H9 (cell line): ENCODE measurements at regions not wholly inside any gene's neighbourhood (a gene's known extent, or its start where the extent isn't known, plus 50 kb on each side); places are given as distances from the start of the nearest gene placed in this dataset.

Source experiments
- DNase-seq: peaks from one replicate; pipeline ENCODE4 v3.0.0-alpha.2; 2017
- H2AFZ ChIP-seq: one replicate; pipeline ENCODE4 v1.6.1; 2013; ENCODE audit warnings: mild to moderate bottlenecking, low read length, control low read depth, moderate library complexity
- H2AK5ac ChIP-seq: 2 replicates; pipeline ENCODE4 v1.6.1; 2013; ENCODE audit warnings: low read length, control low read depth, mixed read lengths; ENCODE audit not compliant: insufficient read length
- H2BK120ac ChIP-seq: one replicate; pipeline ENCODE4 v1.6.1; 2013; ENCODE audit warnings: low read depth, mild to moderate bottlenecking, low read length, control low read depth, inconsistent platforms; ENCODE audit not compliant: poor library complexity, severe bottlenecking
- H2BK12ac ChIP-seq: 2 replicates; pipeline ENCODE4 v1.6.1; 2013; ENCODE audit warnings: low read length, control low read depth, mixed read lengths, low read depth; ENCODE audit not compliant: insufficient read length
- H2BK15ac ChIP-seq: 2 replicates; pipeline ENCODE4 v1.6.1; 2013; ENCODE audit warnings: low read depth, low read length, control low read depth
- H2BK20ac ChIP-seq: one replicate; pipeline ENCODE4 v1.6.1; 2013; ENCODE audit warnings: low read depth, mild to moderate bottlenecking, low read length, control low read depth, inconsistent platforms; ENCODE audit not compliant: poor library complexity, severe bottlenecking
- H2BK5ac ChIP-seq: 2 replicates; pipeline ENCODE4 v1.6.1; 2013; ENCODE audit warnings: low read length, control low read depth, mixed read lengths; ENCODE audit not compliant: insufficient read length
- H3K14ac ChIP-seq: 2 replicates; pipeline ENCODE4 v1.6.1; 2013; ENCODE audit warnings: low read length, control low read depth; ENCODE audit not compliant: insufficient read depth
- H3K18ac ChIP-seq: 2 replicates; pipeline ENCODE4 v1.6.1; 2013; ENCODE audit warnings: low read depth, mild to moderate bottlenecking, mixed read lengths, low read length, control low read depth; ENCODE audit not compliant: insufficient read length
- H3K23ac ChIP-seq: 2 replicates; pipeline ENCODE4 v1.6.1; 2013; ENCODE audit warnings: low read length, control low read depth, mixed read lengths, low read depth; ENCODE audit not compliant: insufficient read length
- H3K23me2 ChIP-seq: 2 replicates; pipeline ENCODE4 v1.6.1; 2013; ENCODE audit warnings: low read depth, mild to moderate bottlenecking, mixed read lengths, low read length, control low read depth; ENCODE audit not compliant: insufficient read length, poor library complexity, severe bottlenecking
- H3K27ac ChIP-seq: 2 replicates; pipeline ENCODE4 v1.5.1; 2013; ENCODE audit warnings: low read length, control low read depth, mixed read lengths, low read depth; ENCODE audit not compliant: insufficient read length
- H3K27me3 ChIP-seq: 2 replicates; pipeline ENCODE4 v1.6.1; 2013; ENCODE audit warnings: low read length, control low read depth, inconsistent platforms; ENCODE audit not compliant: insufficient read depth
- H3K4ac ChIP-seq: 2 replicates; pipeline ENCODE4 v1.6.1; 2013; ENCODE audit warnings: low read depth, mild to moderate bottlenecking, control low read depth, inconsistent platforms, low read length, moderate library complexity
- H3K4me1 ChIP-seq: 2 replicates; pipeline ENCODE4 v1.6.1; 2013; ENCODE audit warnings: low read length, control low read depth, inconsistent platforms; ENCODE audit not compliant: insufficient read depth
- H3K4me2 ChIP-seq: 2 replicates; pipeline ENCODE4 v1.6.1; 2013; ENCODE audit warnings: low read length, control low read depth, mixed read lengths; ENCODE audit not compliant: insufficient read length, insufficient read depth
- H3K56ac ChIP-seq: 2 replicates; pipeline ENCODE4 v1.6.1; 2013; ENCODE audit warnings: low read depth, mild to moderate bottlenecking, mixed read lengths, low read length, control low read depth; ENCODE audit not compliant: insufficient read length
- H3K79me1 ChIP-seq: 2 replicates; pipeline ENCODE4 v1.6.1; 2013; ENCODE audit warnings: low read depth, mild to moderate bottlenecking, moderate library complexity, low read length, control low read depth, inconsistent platforms; ENCODE audit not compliant: insufficient read depth, poor library complexity, severe bottlenecking
- H3K79me2 ChIP-seq: 2 replicates; pipeline ENCODE4 v1.6.1; 2013; ENCODE audit warnings: low read length, control low read depth, inconsistent platforms; ENCODE audit not compliant: insufficient read depth
- H3K9ac ChIP-seq: 2 replicates; pipeline ENCODE4 v1.6.1; 2013; ENCODE audit warnings: low read length, control low read depth, mixed read lengths; ENCODE audit not compliant: insufficient read length; ENCODE audit errors: extremely low read depth
- H3K9me3 ChIP-seq: one replicate; pipeline ENCODE4 v1.6.1; 2013; ENCODE audit warnings: low read depth, low read length, inconsistent platforms; ENCODE audit not compliant: control insufficient read depth
- H3T11ph ChIP-seq: one replicate; pipeline ENCODE4 v1.6.1; 2013; ENCODE audit warnings: mild to moderate bottlenecking, low read length, control low read depth, inconsistent platforms
- H4K20me1 ChIP-seq: one replicate; pipeline ENCODE4 v1.6.1; 2013; ENCODE audit not compliant: control insufficient read depth, insufficient read length, insufficient read depth
- H4K5ac ChIP-seq: 2 replicates; pipeline ENCODE4 v1.6.1; 2013; ENCODE audit warnings: low read depth, mild to moderate bottlenecking, mixed read lengths, low read length, control low read depth; ENCODE audit not compliant: insufficient read length
- H4K8ac ChIP-seq: replicated peaks from 2 replicates; pipeline ENCODE4 v1.6.1; 2013; ENCODE audit warnings: low read length, control low read depth, mixed read lengths, low read depth; ENCODE audit not compliant: insufficient read length
- H4K91ac ChIP-seq: 2 replicates; pipeline ENCODE4 v1.6.1; 2013; ENCODE audit warnings: low read depth, mild to moderate bottlenecking, moderate library complexity, mixed read lengths, low read length, control low read depth; ENCODE audit not compliant: insufficient read length
- H3K27ac Mint-ChIP-seq, 3 experiments: 2 replicates in 2 of 3; 3 replicates in 1 of 3; pipeline ENCODE4 v1.8.0; 2020 to 2021; ENCODE audit warnings: mixed read lengths in 3 of 3, mild to moderate bottlenecking in 1 of 3, moderate library complexity in 1 of 3
- H3K27me3 Mint-ChIP-seq: 2 replicates; pipeline ENCODE4 v1.8.0; 2021; ENCODE audit warnings: low read depth, mild to moderate bottlenecking, moderate library complexity, mixed read lengths
- H3K36me3 Mint-ChIP-seq, 3 experiments: 2 replicates in 2 of 3; 3 replicates in 1 of 3; pipeline ENCODE4 v1.8.0; 2020 to 2021; ENCODE audit warnings: low read depth in 3 of 3, mixed read lengths in 3 of 3; ENCODE audit not compliant: insufficient read depth in 1 of 3
- H3K4me1 Mint-ChIP-seq, 2 experiments: 2 replicates each; pipeline ENCODE4 v1.8.0; 2020; ENCODE audit warnings: mixed read lengths in 2 of 2
- H3K4me3 Mint-ChIP-seq, 2 experiments: 2 replicates in 1 of 2; 3 replicates in 1 of 2; pipeline ENCODE4 v1.8.0; 2020 to 2021; ENCODE audit warnings: mild to moderate bottlenecking in 2 of 2, mixed read lengths in 2 of 2, moderate library complexity in 1 of 2
- H3K9me3 Mint-ChIP-seq, 2 experiments: 2 replicates in 1 of 2; 3 replicates in 1 of 2; pipeline ENCODE4 v1.8.0; 2020; ENCODE audit warnings: mild to moderate bottlenecking in 2 of 2, mixed read lengths in 2 of 2, moderate library complexity in 1 of 2
- WGBS: extraction: QIAGEN DNeasy Blood & Tissue Kit; methylation state at CpG from one replicate; pipeline ENCODE4 v1.1.7; 2013; ENCODE audit warnings: missing lambda C conversion rate, low lambda C conversion rate, mixed read lengths; ENCODE audit not compliant: insufficient read length; ENCODE audit errors: extremely low coverage; 5-methylcytosine and 5-hydroxymethylcytosine counted together
- TF ChIP-seq, protein P1 (sequence below): fragments of 200-600 bp; sonication (generic); conservative IDR thresholded peaks from 3 replicates; pipeline ENCODE4 v1.8.0; 2021; ENCODE audit warnings: antibody characterized with exemption, mild to moderate bottlenecking

DNA sequence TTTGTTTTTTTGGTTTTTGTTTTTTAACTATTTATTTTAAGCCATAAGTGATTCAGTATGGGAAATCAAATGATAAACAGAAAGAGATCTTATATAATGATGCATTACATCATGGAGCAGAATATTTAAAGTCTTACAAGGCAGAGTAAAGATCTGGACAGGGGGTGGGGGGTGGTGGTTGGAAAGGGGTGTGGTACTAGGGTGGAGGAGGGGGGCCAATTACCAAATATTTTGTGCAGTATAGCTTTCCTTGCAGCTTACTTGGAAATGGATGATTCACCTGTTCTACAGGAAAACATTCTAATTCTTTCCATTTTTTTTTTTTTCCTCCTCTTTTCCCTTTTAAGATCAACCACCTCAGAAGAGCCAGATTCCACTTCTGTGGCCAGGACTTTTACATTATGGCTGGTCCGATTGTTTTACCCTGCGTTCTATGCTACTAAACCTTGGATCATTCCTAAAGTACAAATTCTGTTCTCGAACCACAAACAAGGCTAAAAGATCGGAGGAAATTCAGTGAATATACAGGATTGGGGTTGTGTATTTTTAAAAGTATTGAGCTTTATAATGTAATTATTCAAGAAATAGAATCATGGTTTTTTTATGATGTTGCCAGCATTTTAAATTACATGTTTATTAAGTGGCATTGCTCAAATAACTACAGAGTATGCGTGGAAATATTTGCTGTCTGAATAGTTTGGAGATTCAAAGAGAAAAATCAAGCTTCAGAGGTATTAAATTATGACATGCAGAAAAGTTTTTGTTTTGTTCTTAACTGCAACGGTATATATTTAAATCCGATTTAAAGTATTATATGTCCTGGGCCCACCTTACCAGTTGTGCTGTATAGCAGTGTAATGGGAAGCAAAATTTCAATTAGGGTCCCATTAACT, 859.5 kb downstream of the USP25 start:
- no peaks in the 10 kb centered on the region for H3K9me3 Mint-ChIP-seq
- WGBS = no CpG with 5 or more reads among the region's 7 CpGs

More for the DNA sequence above, 859.5 kb downstream of the USP25 start:
- Histone ChIP-seq H4K8ac (no peak overlapping the region), H3K27ac (no peak overlapping the region), H4K5ac (no peak overlapping the region), H2AK5ac (no peak overlapping the region), H3K9me3 (no peaks in the 10 kb centered on the region), H3K4ac (no peak overlapping the region), H3K4me2 (no peak overlapping the region), H3K27me3 (no peaks in the 10 kb centered on the region; the same call in 1 of the 2 replicates), H2BK20ac (no peak overlapping the region), H2AFZ (no peak overlapping the region), H3K18ac (no peak overlapping the region), H3K9ac (no peak overlapping the region), H2BK120ac (no peak overlapping the region), H3K23ac (no peak overlapping the region), H2BK5ac (no peak overlapping the region), H2BK12ac (no peak overlapping the region), H3K23me2 (no peaks in the 10 kb centered on the region), H2BK15ac (no peak overlapping the region), H3K14ac (no peak overlapping the region), H3K79me1 (no peaks in the 10 kb centered on the region), H3T11ph (no peak overlapping the region), H3K4me1 (peaks cover 7% of the 10 kb centered on the region), H3K56ac (no peak overlapping the region), H4K20me1 (no peaks in the 10 kb centered on the region), H3K79me2 (no peaks in the 10 kb centered on the region), H4K91ac (no peak overlapping the region)
- no peak overlapping the region for H3K27ac Mint-ChIP-seq
- H3K27me3 Mint-ChIP-seq = no peaks in the 10 kb centered on the region
- H3K36me3 Mint-ChIP-seq = no peaks in the 10 kb centered on the region
- no peak for DNase-seq
- 0 out of 4 replicates have a peak, but pooled peaks cover 0 to 2% of the 10 kb centered on the region in 2 experiments for H3K4me1 Mint-ChIP-seq
- TF ChIP-seq, protein P1, sequence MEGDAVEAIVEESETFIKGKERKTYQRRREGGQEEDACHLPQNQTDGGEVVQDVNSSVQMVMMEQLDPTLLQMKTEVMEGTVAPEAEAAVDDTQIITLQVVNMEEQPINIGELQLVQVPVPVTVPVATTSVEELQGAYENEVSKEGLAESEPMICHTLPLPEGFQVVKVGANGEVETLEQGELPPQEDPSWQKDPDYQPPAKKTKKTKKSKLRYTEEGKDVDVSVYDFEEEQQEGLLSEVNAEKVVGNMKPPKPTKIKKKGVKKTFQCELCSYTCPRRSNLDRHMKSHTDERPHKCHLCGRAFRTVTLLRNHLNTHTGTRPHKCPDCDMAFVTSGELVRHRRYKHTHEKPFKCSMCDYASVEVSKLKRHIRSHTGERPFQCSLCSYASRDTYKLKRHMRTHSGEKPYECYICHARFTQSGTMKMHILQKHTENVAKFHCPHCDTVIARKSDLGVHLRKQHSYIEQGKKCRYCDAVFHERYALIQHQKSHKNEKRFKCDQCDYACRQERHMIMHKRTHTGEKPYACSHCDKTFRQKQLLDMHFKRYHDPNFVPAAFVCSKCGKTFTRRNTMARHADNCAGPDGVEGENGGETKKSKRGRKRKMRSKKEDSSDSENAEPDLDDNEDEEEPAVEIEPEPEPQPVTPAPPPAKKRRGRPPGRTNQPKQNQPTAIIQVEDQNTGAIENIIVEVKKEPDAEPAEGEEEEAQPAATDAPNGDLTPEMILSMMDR = no peak
- no peak overlapping the region for H3K4me3 Mint-ChIP-seq
